Panc1 (cell line): ENCODE measurements at regions not wholly inside any gene's neighbourhood (a gene's known extent, or its start where the extent isn't known, plus 50 kb on each side); places are given as distances from the start of the nearest gene placed in this dataset.

Experiments
- ATAC-seq: fragments of 200-7000 bp; cut with Tn5 transposase; 2 replicates; pipeline ENCODE4 v1.9.1; 2020; ENCODE audit warnings: mild to moderate bottlenecking, moderate library complexity
- BruUV-seq: library from RNA; stranded (reverse); fragments of 400-500 nt; replicated peaks from 2 replicates; lab custom pipeline; 2021; lab: Mats Ljungman, UMichigan
- CTCF ChIA-PET: fragments of 300-600 bp; sonication (Branson Sonifier 250); formaldehyde crosslinking; loops from one replicate; lab custom pipeline; 2022; ENCODE audit warnings: antibody characterized with exemption; lab: Charles Lee
- POLR2A ChIA-PET: fragments of 300-600 bp; sonication (Branson Sonifier 250); formaldehyde crosslinking; loops from one replicate; lab custom pipeline; 2022; ENCODE audit warnings: antibody characterized with exemption; lab: Charles Lee
- DNase-seq: peaks from one replicate; pipeline ENCODE4 v3.0.0-alpha.2; 2010; ENCODE audit warnings: low read depth, low spot score
- H3K27ac ChIP-seq: 2 replicates; pipeline ENCODE4 v1.5.1; 2011; ENCODE audit warnings: mild to moderate bottlenecking, low read length, inconsistent platforms
- H3K27me3 ChIP-seq: fragments of 200-500 bp; sonication (Bioruptor generic); 2 replicates; pipeline ENCODE4 v1.6.0; 2014; ENCODE audit warnings: low read length, inconsistent platforms; ENCODE audit not compliant: control insufficient read depth, insufficient read depth
- H3K36me3 ChIP-seq: fragments of 200-500 bp; sonication (Bioruptor generic); 2 replicates; pipeline ENCODE4 v1.5.1; 2014; ENCODE audit warnings: inconsistent platforms, mild to moderate bottlenecking, low read length, moderate library complexity; ENCODE audit not compliant: control insufficient read depth, insufficient read depth
- H3K4me1 ChIP-seq: 2 replicates; pipeline ENCODE4 v1.5.1; 2011; ENCODE audit warnings: inconsistent platforms, mild to moderate bottlenecking, low read length, moderate library complexity; ENCODE audit not compliant: control insufficient read depth, insufficient read depth
- H3K4me3 ChIP-seq, 2 experiments: 2 replicates each; pipeline ENCODE4 v1.5.1; 2011 to 2012; ENCODE audit warnings: low read depth in 2 of 2, low read length in 2 of 2, mild to moderate bottlenecking in 2 of 2, inconsistent platforms in 1 of 2, moderate library complexity in 1 of 2
- H3K9me3 ChIP-seq: fragments of 200-500 bp; sonication (Bioruptor generic); 2 replicates; pipeline ENCODE4 v1.5.1; 2014; ENCODE audit warnings: low read depth, mild to moderate bottlenecking, inconsistent platforms, low read length, moderate library complexity; ENCODE audit not compliant: control insufficient read depth, insufficient read depth
- POLR2AphosphoS5 ChIP-seq: IDR thresholded peaks from 2 replicates; pipeline ENCODE4 v1.6.1; 2012; ENCODE audit warnings: mild to moderate bottlenecking, low read depth, low read length, moderate library complexity
- SIN3A ChIP-seq: IDR thresholded peaks from 2 replicates; pipeline ENCODE4 v1.6.1; 2012; ENCODE audit warnings: low read depth, mild to moderate bottlenecking, low read length, moderate library complexity, borderline replicate concordance; ENCODE audit not compliant: insufficient read depth
- TCF7L2 ChIP-seq: IDR thresholded peaks from 2 replicates; pipeline ENCODE4 v1.6.1; 2011; ENCODE audit warnings: mild to moderate bottlenecking, low read depth, low read length, inconsistent platforms
- in situ Hi-C: cut with HindIII; loops from 2 replicates; pipeline ENCODE4 v1.10.0; 2016; ENCODE audit warnings: low sequenced_read_pairs, low pct_unique_long_range_greater_than_20kb
- intact Hi-C: fragments of 100-400 bp; cut with micrococcal nuclease; formaldehyde crosslinking; loops from one replicate; pipeline ENCODE4 v1.10.0; 2022; ENCODE audit not compliant: unreplicated experiment
- TF ChIP-seq, protein P1 (sequence below), 2 experiments: IDR thresholded peaks; 2 replicates each; pipeline ENCODE4 v1.6.1; 2011 to 2012; ENCODE audit warnings: low read depth in 2 of 2, control low read depth in 1 of 2, low read length in 1 of 2, mild to moderate bottlenecking in 1 of 2, moderate library complexity in 1 of 2; ENCODE audit not compliant: insufficient read depth in 1 of 2
- TF ChIP-seq, protein P2 (sequence below): fragments of 450-650 bp; IDR thresholded peaks from 2 replicates; pipeline ENCODE4 v1.5.1; 2017; ENCODE audit warnings: mild to moderate bottlenecking

DNA sequence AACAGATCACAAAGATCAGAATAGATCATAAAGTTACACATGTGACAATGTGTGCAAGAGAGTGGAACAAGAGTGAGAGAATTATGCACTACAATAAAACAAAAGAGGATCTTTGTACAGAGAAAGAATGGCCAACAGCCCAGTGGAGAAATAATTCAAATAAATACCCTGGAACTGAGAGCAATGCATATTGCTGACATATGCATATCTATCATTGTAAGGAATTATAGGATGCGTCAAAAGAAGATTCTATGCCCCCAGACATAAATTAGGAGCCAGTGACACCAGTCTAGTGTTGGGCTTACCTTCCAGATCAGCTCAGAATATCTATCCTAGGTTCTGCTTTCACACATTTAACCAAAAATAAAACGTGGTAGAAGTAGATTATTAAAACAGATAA is 320.1 kb upstream of the VCX start:
- Histone ChIP-seq H3K9me3 (no peaks in the 10 kb centered on the region), H3K27me3 (no peaks in the 10 kb centered on the region), H3K36me3 (no peaks in the 10 kb centered on the region), H3K4me1 (no peaks in the 10 kb centered on the region), H3K27ac (no peak overlapping the region), H3K4me3 (no peak overlapping the region)
- intact Hi-C loops (no loop called here), in situ Hi-C loops (no loop called here)
- DNase-seq (no peak), ATAC-seq (no peak)
- TF ChIP-seq, protein P1, sequence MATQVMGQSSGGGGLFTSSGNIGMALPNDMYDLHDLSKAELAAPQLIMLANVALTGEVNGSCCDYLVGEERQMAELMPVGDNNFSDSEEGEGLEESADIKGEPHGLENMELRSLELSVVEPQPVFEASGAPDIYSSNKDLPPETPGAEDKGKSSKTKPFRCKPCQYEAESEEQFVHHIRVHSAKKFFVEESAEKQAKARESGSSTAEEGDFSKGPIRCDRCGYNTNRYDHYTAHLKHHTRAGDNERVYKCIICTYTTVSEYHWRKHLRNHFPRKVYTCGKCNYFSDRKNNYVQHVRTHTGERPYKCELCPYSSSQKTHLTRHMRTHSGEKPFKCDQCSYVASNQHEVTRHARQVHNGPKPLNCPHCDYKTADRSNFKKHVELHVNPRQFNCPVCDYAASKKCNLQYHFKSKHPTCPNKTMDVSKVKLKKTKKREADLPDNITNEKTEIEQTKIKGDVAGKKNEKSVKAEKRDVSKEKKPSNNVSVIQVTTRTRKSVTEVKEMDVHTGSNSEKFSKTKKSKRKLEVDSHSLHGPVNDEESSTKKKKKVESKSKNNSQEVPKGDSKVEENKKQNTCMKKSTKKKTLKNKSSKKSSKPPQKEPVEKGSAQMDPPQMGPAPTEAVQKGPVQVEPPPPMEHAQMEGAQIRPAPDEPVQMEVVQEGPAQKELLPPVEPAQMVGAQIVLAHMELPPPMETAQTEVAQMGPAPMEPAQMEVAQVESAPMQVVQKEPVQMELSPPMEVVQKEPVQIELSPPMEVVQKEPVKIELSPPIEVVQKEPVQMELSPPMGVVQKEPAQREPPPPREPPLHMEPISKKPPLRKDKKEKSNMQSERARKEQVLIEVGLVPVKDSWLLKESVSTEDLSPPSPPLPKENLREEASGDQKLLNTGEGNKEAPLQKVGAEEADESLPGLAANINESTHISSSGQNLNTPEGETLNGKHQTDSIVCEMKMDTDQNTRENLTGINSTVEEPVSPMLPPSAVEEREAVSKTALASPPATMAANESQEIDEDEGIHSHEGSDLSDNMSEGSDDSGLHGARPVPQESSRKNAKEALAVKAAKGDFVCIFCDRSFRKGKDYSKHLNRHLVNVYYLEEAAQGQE (IDR thresholded peaks at IDR 0.05; ENCODE audit: insufficient read depth in 1 of 2, low read depth in 2 of 2, low read length in 1 of 2) = no peak
- TF ChIP-seq TCF7L2 (no peak), POLR2AphosphoS5 (no peak), SIN3A (no peak)
- TF ChIP-seq, protein P2, sequence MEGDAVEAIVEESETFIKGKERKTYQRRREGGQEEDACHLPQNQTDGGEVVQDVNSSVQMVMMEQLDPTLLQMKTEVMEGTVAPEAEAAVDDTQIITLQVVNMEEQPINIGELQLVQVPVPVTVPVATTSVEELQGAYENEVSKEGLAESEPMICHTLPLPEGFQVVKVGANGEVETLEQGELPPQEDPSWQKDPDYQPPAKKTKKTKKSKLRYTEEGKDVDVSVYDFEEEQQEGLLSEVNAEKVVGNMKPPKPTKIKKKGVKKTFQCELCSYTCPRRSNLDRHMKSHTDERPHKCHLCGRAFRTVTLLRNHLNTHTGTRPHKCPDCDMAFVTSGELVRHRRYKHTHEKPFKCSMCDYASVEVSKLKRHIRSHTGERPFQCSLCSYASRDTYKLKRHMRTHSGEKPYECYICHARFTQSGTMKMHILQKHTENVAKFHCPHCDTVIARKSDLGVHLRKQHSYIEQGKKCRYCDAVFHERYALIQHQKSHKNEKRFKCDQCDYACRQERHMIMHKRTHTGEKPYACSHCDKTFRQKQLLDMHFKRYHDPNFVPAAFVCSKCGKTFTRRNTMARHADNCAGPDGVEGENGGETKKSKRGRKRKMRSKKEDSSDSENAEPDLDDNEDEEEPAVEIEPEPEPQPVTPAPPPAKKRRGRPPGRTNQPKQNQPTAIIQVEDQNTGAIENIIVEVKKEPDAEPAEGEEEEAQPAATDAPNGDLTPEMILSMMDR = no peak
- no TSS peak for BruUV-seq
- CTCF ChIA-PET = no interaction called here
- POLR2A ChIA-PET = no interaction called here

DNA sequence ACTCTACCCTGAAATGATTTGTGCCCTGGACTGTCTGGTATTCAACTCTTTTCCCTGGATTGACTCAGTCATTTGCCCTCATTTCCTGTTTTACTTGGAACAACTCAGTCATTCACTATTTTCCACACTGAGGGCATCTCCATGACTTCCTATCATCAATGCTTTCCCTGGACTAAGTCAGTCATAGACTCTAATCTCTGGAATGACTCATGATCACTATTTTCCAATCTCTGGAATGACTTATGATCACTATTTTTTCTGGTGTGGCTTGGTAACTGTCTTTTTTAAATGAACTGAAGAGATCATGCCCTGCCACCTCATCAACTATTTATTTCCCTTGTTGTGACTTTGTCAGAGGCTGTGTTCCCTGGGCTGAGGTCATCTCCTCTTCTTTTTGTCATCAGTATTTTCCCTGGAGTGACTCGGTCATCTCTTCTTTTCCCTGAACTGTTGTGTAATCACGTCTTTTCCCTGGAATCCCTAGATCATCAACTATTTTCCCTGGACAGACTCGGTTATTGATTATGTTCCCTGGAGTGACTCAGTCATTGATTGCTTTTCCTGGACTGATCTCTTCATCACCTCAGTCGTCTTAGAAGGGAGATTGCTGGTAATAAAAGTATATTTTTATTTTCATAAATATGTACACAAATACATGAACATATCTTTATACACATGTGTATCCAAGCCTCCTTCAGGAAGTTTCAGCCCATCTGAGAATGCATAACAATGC is 327.1 kb upstream of the VCX start:
- ATAC-seq = no peak
- BruUV-seq = no TSS peak
- ChIA-PET CTCF (no interaction called here), POLR2A (no interaction called here)
- H3K27me3 ChIP-seq = no peaks in the 10 kb centered on the region
- H3K27ac ChIP-seq = no peak overlapping the region
- no peaks in the 10 kb centered on the region for H3K4me1 ChIP-seq
- DNase-seq = no peak
- in situ Hi-C loops (no loop called here), intact Hi-C loops (no loop called here)
- H3K9me3 ChIP-seq = no peaks in the 10 kb centered on the region
- TF ChIP-seq SIN3A (no peak), TCF7L2 (no peak), POLR2AphosphoS5 (no peak)
- TF ChIP-seq, protein P2 = no peak
- TF ChIP-seq, protein P1 (IDR thresholded peaks at IDR 0.05; ENCODE audit: insufficient read depth in 1 of 2, low read depth in 2 of 2, low read length in 1 of 2) = no peak
- H3K36me3 ChIP-seq = no peaks in the 10 kb centered on the region
- H3K4me3 ChIP-seq = no peak overlapping the region
